Progenitor cell of endocrine pancreas (in vitro differentiated cells): ENCODE measurements at regions not wholly inside any gene's neighbourhood (a gene's known extent, or its start where the extent isn't known, plus 50 kb on each side); places are given as distances from the start of the nearest gene placed in this dataset.
A peak's percentile ranks its signal among the peaks of the same experiment; 100 is the strongest.
"Not testable (repeated sequence)": the region's sequence is repeated elsewhere in the genome, so short reads cannot be mapped to it uniquely, and the experiment has no call there.

ENCODE experiments used
- DNase-seq: peaks from one replicate; pipeline ENCODE4 v3.0.0; 2021; ENCODE audit warnings: low spot score; ENCODE audit not compliant: unreplicated experiment
- H3K27ac Mint-ChIP-seq: 2 replicates; pipeline ENCODE4 v1.8.0; 2021; ENCODE audit warnings: mild to moderate bottlenecking, moderate library complexity, mixed read lengths
- H3K27me3 Mint-ChIP-seq: 2 replicates; pipeline ENCODE4 v1.8.0; 2021; ENCODE audit warnings: mixed read lengths
- H3K36me3 Mint-ChIP-seq: 2 replicates; pipeline ENCODE4 v1.8.0; 2022; ENCODE audit warnings: mixed read lengths; ENCODE audit not compliant: insufficient read depth
- H3K4me1 Mint-ChIP-seq: 2 replicates; pipeline ENCODE4 v1.8.0; 2021; ENCODE audit warnings: low read depth, mixed read lengths
- H3K4me3 Mint-ChIP-seq: 2 replicates; pipeline ENCODE4 v1.8.0; 2021; ENCODE audit warnings: low read depth, mild to moderate bottlenecking, moderate library complexity, mixed read lengths
- H3K9me3 Mint-ChIP-seq: 2 replicates; pipeline ENCODE4 v1.8.0; 2021; ENCODE audit warnings: low read depth, mixed read lengths
- TF ChIP-seq, protein P1 (sequence below): fragments of 200-600 bp; sonication (generic); IDR thresholded peaks from one replicate; pipeline ENCODE4 v1.5.0; 2021; ENCODE audit warnings: antibody characterized with exemption, mild to moderate bottlenecking; ENCODE audit not compliant: unreplicated experiment

DNA sequence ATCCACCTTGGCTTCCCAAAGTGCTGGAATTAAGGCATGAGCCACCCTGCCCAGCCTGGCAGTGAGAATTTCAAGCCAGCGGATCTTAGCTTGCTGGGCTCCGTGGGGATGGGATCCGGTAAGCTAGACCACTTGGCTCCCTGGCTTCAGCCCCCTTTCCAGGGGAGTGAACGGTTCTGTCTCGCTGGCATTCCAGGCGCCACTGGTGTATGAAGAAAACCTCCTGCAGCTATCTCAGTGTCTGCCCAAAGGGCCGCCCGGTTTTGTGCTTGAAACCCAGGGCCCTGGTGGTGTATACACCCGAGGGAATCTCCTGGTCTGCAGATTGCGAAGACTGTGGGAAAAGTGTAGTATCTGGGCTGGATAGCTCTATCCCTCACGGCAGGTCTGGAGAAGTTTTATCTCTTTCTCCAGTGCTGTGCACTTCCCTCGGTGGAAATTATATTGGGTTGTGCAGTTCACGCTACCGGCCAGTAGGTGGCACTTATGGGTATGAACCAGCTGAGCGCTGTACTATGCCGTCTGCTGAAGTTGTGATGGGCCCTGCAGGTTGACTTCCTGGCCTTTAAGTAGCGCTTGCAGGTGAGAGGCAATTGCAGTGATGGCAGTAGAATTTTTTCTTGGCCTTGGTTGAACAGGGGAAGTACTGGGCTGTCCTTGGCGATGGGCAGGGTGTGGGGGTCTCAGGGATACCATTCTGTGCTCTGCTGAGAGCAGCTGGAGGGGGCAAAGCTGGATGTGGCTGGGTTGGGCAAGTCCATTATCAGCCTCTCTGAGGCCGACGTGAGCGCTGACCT, 138.0 kb upstream of the MTPN start:
- no peaks in the 10 kb centered on the region for H3K4me1 Mint-ChIP-seq
- peaks cover 3% of the 10 kb centered on the region for H3K9me3 Mint-ChIP-seq
- TF ChIP-seq, protein P1, sequence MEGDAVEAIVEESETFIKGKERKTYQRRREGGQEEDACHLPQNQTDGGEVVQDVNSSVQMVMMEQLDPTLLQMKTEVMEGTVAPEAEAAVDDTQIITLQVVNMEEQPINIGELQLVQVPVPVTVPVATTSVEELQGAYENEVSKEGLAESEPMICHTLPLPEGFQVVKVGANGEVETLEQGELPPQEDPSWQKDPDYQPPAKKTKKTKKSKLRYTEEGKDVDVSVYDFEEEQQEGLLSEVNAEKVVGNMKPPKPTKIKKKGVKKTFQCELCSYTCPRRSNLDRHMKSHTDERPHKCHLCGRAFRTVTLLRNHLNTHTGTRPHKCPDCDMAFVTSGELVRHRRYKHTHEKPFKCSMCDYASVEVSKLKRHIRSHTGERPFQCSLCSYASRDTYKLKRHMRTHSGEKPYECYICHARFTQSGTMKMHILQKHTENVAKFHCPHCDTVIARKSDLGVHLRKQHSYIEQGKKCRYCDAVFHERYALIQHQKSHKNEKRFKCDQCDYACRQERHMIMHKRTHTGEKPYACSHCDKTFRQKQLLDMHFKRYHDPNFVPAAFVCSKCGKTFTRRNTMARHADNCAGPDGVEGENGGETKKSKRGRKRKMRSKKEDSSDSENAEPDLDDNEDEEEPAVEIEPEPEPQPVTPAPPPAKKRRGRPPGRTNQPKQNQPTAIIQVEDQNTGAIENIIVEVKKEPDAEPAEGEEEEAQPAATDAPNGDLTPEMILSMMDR: peak; percentile 68
- no peaks in the 10 kb centered on the region for H3K27me3 Mint-ChIP-seq
- no peak overlapping the region for H3K4me3 Mint-ChIP-seq
- H3K27ac Mint-ChIP-seq: no peak overlapping the region
- H3K36me3 Mint-ChIP-seq: no peaks in the 10 kb centered on the region
- DNase-seq: no peak

DNA sequence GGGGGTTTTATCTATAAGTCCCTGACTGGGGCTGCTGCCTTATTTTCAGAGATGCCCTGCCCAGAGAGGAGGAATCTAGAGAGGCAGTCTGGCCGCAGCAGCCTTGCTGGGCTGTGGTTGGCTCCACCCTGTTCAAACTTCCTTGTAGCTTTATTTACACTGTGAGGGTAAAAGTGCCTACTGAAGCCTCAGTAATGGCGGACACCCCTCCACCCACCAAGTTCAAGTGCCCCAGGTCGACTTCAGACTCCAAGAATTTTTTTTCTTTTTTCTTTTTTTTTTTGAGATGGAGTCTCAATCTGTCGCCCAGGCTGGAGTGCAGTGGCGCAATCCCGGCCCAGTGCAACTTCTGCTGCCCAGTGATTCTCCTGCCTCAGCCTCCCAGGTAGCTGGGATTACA, 137.3 kb upstream of the MTPN start:
- not testable (repeated sequence) for H3K9me3 Mint-ChIP-seq, H3K27me3 Mint-ChIP-seq, H3K4me3 Mint-ChIP-seq, DNase-seq, H3K36me3 Mint-ChIP-seq, H3K4me1 Mint-ChIP-seq, H3K27ac Mint-ChIP-seq

DNA sequence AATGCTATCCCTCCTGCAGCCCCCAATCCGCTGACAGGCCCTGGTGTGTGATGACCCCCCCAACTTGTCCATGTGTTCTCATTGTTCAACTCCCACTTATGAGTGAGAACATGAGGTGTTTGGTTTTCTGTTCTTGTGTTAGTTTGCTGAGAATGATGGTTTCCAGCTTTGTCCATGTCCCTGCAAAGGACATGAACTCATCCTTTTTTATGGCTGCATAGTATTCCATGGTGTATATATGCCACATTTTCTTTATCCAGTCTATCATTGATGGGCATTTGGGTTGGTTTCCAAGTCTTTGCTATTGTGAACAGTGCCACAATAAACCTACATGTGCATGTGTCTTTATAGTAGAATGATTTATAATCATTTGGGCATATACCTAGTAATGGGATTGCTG, 131.9 kb upstream of the MTPN start:
- DNase-seq, H3K36me3 Mint-ChIP-seq, H3K4me3 Mint-ChIP-seq, H3K27ac Mint-ChIP-seq, H3K27me3 Mint-ChIP-seq, H3K4me1 Mint-ChIP-seq: not testable (repeated sequence)
- H3K9me3 Mint-ChIP-seq: peaks cover 21% of the 10 kb centered on the region

DNA sequence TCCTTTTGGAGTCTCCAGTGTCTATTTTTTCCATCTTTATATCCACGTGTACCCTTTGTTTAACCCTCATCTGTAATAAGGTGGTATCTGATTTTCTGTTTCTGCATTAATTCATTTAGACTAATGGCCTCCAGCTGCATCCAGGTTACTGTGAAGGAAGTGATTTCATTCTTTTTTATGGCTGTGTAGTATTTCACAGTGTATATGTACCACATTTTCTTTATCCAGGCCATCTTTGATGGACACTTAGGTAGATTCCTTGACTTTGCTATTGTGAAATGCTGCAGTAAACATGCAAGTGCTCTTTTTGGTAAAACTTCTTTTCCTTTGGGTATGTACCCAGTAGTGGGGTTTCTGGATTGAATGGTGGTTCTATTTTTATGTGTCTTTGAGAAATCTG, 128.0 kb upstream of the MTPN start:
- H3K27me3 Mint-ChIP-seq: no peaks in the 10 kb centered on the region
- no peaks in the 10 kb centered on the region for H3K4me1 Mint-ChIP-seq
- H3K27ac Mint-ChIP-seq: no peak overlapping the region
- H3K36me3 Mint-ChIP-seq: peaks cover 1% of the 10 kb centered on the region
- TF ChIP-seq, protein P1: no peak
- no peak for DNase-seq
- peaks cover 19% of the 10 kb centered on the region for H3K9me3 Mint-ChIP-seq
- no peak overlapping the region for H3K4me3 Mint-ChIP-seq

DNA sequence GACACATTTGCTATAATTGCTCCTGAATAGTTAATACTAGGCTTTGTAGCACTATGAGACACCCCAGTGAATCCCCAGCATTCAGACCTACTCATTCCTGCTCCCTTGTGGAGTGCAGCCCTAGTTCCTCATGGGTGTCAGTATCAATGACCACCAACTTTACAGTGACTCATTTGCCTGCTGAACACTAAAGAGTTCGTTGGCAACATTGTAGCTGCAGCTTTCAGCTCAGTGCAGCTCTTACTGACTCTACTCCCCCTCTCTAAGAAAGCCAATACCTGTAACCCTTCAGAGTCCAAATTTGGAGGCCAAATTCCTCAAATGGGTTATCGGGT, 127.1 kb upstream of the MTPN start:
- Mint-ChIP-seq H3K4me1 (no peaks in the 10 kb centered on the region), H3K36me3 (peaks cover 2% of the 10 kb centered on the region)

GRCh38 chr7:136103545-136104268, 126.5 kb upstream of the MTPN start:
- TF ChIP-seq, protein P1: no peak
- no peaks in the 10 kb centered on the region for H3K4me1 Mint-ChIP-seq
- no peak overlapping the region for H3K4me3 Mint-ChIP-seq
- DNase-seq: no peak
- H3K27ac Mint-ChIP-seq: no peak overlapping the region
- peaks cover 2% of the 10 kb centered on the region for H3K36me3 Mint-ChIP-seq
- no peaks in the 10 kb centered on the region for H3K27me3 Mint-ChIP-seq
- H3K9me3 Mint-ChIP-seq: peaks cover 23% of the 10 kb centered on the region

More for the DNA sequence above, 127.1 kb upstream of the MTPN start:
- H3K27me3 Mint-ChIP-seq: no peaks in the 10 kb centered on the region
- H3K27ac Mint-ChIP-seq: no peak overlapping the region
- H3K9me3 Mint-ChIP-seq: peaks cover 23% of the 10 kb centered on the region
- H3K4me3 Mint-ChIP-seq: no peak overlapping the region
- TF ChIP-seq, protein P1: no peak
- DNase-seq: no peak
